GM18517 (cell line): ENCODE measurements at regions not wholly inside any gene's neighbourhood (a gene's known extent, or its start where the extent isn't known, plus 50 kb on each side); places are given as distances from the start of the nearest gene placed in this dataset.

ENCODE experiments used
- ATAC-seq: cut with Tn5 transposase; IDR thresholded peaks from one replicate; pipeline ENCODE4 v1.9.1; 2021; ENCODE audit warnings: mild to moderate bottlenecking, moderate library complexity; ENCODE audit not compliant: unreplicated experiment

DNA sequence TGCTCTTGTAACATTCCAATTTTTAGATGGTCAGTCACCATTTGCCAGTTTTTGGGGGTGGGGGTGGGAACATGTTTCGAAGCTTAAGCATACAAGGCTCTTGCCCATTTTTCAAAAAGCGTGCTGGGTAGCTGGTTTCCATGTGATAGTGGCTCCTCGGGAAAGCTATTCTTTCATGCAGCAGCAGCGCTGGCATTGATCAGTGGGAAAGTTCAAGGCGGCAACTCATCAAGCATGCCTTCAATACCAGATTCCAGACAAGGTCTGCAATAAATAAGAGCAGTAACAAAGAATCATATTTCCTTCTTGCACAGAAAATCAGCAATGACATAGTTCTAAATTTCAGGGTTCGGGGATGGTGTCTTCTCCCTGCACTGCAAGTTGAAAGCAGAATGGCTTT lies 133.5 kb upstream of the ONECUT1 start:
- ATAC-seq: no peak

DNA sequence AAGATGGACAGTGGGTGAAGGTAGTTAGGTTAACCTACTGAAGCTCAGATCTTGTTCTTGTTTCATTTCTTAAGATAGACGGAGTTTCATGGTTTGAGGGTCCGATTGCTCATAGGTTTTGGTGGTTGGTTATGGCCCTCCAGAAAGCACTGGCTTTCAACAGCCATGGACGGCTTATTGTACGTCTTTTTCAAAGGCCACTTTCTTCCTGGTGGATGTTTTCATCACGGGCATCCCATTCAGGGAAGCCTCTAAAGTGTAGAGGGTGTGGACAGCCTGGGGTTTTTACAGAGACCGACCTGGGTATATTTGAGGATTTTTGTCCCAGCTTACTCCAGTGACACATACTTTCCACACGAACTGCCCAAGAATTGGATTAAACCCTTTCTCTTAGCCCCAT lies 132.7 kb upstream of the ONECUT1 start:
- ATAC-seq: no peak

DNA sequence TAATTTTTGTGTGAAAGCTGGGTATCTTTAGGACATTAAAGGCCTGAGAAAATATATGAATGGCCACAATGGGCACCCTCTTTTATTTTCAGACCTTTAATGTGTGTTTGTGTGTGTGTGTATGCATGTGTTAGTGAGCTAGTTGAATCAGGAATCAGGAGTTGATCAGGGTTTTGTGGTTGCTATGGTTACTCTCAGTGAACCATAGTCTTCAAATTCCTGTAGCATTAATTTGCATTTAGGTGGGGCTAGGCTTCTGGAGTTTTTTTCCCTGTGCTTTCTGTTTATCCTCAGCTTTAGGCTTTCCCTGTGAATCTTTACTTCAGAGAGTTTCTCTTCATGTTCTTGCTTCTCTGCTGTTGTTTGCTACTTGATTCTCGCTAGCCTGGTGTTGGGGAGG lies 122.0 kb upstream of the ONECUT1 start:
- no peak for ATAC-seq

DNA sequence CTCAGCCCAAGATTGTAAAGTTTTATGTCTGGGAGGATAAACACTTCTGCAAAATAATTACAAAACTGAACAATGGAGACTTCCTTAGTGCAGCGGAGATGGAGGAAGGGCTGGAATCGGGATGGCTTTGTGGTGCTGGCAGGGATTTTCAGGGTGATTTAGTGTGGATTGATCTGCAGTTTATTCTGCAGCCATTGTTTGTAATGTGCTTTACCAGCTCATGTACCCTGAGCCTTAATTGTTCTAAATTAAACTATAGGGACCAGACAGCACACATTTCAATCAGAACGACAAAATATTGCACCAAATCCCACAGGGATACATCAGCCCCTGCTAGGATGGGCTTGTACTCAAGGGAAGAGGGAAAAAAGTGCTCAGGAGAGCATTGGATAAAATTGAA lies 103.2 kb upstream of the ONECUT1 start:
- ATAC-seq: no peak

DNA sequence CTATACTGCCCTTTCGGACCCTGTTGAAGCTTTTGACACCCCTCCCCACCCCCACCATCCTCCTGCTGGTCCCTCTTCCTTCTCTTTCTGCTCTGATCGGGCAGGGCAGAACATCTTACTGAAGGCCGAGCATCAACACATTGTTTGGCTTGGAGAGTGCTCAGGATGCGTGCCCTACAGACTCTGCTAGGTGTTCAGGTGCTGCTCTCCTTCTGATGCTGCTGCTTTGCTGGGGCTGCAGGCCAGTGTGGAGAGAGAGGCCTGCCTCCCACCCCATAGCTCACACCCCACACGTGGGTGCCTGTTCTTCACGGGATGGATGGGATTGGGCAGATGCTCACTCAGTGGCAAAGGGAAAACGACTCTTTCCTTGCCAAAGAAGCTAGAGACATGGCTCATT lies 89.8 kb upstream of the ONECUT1 start:
- no peak for ATAC-seq

DNA sequence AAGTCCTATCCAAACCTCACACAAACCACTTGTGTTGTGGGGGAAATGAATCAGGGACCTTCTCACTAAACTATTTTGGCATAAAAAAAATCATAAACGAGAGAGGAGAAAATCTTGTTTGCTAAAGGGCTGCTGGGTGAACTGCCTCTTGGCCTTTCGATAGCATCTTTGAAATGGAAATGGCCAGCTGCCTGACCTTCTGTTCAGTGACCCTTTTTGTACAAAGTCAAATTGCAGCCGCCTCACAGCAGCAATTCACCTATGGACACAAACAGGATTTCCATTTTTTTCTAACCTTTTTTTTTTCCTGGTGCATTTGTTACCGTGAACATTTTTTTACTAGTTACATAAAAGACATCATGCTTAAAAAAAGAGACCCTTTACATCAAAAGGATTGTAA lies 89.0 kb upstream of the ONECUT1 start:
- no peak for ATAC-seq

DNA sequence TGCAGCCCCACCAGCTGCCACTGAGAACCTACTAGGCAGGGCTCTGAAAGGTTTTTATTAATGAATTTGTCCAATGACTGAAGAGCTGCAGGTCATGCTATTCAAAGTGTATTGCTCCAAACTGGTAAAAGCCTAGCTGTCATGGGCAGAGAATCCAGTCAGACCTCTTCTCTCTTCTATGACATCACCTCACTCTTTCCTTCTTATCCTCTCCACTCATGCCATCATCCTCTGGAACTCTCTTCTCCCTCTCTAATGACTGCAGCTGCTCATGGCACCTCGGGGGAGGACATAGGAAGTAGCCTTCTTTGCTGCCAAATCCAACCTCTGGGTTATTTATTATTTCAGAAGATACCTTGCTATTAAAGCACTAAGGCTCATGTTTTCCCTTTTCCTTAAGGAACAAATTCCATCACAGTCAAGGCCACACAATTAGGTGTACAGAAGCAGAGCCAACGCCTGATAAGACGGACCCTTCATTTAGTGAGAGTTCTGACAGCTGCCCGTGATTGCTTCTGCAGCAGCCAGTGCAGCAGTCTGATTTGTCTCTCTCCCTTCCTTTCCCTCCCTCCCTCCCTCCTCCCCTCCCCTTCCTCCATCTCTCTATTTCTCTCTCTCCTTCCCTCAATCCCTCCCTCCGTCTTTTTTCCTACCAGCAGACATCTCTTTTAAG lies 87.0 kb upstream of the ONECUT1 start:
- ATAC-seq: no peak

DNA sequence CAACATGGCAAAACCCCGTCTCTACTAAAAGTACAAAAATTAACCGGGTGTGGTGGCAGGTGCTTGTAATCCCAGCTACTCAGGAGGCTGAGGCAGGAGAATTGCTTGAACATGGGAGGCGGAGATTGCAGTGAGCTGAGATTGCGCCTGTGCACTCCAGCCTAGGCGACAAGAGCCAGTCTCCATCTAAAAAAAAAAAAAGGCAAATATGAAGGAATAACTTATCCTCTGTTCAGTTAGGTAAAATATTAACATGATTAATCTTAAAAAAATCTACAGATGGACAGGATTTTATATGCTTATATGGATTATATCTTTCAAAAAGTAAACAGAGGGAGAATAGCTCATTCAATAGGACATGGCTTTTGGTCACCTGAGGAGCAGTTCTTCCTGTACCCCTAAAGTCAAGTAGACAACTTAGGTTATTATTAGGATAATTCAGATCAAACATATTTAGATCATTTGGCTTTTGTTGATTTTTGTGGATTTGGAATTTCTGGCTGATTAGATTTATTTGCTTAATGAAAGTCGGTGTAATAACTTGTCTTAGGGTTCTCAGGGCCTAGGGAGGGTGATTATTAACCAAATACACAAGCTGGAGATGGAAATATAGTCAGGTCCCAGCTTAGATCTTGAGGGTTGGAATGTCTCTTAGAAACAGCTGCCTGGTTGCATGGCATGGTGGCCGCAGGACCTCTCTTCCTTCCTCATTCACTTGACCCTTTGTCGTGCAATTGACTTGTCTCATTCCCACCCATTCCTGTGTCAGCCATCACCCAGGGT lies 82.1 kb upstream of the ONECUT1 start:
- ATAC-seq: no peak

DNA sequence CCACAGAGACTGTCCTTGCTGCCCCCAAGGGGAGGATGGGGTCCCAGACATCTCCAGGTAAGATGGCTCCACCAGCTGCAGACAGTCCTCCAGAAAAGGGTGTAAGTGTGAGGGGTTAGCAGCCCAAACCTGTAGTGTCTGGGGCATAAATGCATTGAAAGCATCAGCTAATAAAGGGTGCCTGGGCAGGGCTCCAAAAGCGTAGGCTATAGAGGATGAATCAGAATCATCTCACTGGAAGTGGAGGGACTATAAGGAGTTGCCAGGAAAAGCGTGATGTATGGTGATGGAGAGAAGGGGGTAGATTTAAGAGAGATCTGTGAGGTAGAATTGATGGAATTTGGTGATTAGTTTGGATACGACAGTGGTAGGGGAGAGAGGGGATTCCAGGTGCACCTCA lies 79.9 kb upstream of the ONECUT1 start:
- ATAC-seq: no peak

DNA sequence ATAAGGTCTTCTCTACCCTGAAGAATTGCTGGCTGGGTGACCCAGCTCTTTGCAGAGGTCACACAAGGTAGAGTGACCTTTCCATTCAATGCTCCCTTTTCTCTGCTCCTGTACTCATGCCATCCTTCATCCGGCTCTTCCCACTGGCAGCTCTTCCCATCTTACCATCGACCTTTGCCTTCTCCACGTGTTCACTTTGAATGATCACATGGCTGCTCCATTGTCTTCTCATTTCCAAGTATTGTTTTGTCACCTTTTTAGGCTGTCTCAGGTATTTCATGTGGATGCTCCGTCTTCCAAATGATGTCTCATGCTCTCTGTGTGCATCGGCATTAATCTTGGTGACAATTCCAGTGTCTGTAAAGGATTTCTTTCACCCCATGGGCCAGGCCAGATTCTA lies 76.6 kb upstream of the ONECUT1 start:
- ATAC-seq: no peak

DNA sequence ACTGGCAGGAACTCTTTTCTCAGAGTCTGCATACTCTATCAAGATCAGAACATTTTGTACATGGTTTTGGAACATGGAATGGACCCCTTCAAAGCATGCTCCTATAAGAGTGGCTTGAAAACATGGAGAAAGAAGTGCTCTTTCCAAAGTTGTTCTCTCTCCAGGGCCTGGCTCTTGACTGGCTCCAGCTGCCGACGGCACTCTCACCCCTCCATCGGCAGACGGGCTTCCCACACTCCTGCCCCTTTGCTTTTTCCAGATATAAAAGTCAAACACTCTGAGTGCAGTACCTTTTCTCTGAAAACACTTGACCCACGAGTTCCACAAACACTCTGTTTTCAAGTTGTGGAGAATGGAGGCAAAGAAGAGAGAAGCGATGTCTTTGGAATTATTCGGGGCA lies 72.5 kb upstream of the ONECUT1 start:
- no peak for ATAC-seq

DNA sequence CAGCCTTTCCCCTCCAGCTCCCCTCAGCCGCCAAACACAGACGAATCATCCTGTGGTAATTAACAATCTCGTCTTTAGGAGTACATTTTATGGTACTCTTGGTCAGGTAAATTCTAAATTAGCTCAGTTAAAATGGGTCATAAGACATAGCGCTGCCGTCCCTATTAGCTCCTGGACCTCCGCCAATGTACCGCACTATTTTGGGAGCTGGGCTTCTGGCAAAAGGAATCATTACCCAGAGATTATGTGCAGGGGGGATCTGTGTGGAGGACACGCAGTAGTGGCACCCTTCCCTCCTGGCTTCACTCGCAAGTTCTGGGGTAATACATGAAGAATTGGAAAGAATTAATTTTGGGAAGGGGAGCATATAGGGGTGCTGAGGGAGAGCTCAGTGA lies 68.6 kb upstream of the ONECUT1 start:
- ATAC-seq: no peak

DNA sequence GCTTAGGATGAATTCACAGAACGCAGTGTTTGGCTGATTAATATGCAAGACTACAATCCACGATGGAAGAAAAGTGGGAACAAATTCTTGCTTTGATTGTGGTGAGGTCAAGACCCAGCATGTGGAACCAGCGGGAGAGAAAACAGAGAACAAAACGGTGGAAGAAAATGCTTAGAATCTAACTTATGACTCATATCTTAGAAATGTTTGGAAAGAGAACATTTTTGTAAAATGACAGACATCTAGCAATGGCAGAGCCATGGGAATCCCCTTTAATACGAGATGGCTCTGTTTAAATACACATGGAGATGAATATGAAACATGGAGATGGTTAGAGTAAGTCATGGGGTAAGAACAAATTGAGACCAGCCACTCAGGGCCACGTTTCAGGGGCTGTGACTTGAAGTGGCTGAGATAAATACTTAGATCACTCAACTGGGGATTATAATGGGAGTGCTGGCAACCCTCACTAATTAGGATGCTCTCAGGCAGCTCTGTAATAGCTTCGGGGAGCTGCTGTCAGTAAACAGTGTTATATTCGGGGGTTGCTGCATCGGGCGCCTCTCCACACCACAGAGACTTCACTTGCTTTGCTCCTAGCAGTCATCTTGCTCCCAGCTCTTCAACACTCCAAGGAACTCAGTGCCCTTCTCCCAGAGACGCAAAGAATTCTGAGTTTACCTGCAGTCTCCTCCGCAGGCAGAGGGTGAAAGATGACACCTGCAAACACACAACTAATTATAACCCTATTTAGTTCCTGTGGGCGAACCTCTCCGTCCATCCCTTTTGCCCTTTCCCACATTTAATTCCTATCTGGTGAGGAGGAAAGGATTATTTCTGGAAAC lies 68.0 kb upstream of the ONECUT1 start:
- ATAC-seq: no peak

DNA sequence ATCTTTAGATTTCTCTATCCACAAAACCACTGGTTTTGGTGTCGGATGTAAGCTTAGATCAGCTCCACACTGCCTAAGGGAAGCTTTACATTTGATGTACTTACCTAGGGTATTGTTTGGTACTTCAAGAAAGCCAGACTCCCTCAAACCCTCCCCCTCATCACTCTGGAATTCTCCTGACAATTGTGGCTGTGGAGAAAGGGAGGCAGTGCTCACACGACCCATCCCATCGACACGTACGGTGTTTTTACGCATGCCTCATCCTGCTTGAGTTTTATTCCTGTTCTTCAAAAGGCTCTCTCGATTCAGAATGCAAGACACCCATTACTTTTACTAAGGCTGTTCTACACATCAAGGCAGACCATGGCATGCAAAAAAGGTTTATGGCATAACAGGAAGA lies 67.3 kb upstream of the ONECUT1 start:
- ATAC-seq: no peak

DNA sequence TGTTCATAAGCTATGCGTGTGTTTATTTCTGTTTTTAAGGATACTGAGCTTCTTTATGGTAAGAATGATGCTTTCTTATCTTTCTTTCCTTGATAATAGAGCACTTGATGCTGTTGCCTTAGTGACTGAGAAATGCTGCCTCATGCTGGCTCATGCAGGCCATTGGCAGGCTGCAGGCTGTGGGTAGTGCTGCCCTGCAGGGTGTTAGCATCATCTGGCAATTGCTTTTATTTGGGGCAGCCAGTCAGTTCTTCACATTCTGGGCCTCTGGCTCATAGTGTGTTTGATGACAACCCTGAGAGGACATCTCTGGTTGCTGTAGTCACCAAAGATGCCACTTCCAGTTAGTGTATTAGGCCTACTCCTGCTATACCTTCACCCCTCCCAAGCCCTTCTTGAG lies 66.2 kb upstream of the ONECUT1 start:
- ATAC-seq: no peak

DNA sequence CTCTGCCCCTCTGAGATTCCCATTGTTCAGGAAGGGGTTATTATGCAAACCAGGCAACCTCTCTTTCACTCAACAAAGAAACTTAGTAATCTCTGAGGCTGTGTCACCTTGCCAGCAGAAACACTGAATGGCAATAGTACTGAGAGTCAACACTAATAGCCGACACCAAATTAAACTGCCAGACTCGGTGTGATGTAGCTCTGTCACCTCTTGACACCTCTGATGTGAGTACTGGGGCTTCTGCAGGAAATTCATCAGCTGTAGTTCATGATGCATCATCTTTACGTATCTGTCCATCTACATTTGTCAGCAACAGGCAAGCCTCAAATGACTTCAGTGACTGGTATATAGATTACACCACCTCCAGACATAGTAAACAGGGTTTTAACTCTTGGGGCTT lies 65.0 kb upstream of the ONECUT1 start:
- ATAC-seq: no peak

DNA sequence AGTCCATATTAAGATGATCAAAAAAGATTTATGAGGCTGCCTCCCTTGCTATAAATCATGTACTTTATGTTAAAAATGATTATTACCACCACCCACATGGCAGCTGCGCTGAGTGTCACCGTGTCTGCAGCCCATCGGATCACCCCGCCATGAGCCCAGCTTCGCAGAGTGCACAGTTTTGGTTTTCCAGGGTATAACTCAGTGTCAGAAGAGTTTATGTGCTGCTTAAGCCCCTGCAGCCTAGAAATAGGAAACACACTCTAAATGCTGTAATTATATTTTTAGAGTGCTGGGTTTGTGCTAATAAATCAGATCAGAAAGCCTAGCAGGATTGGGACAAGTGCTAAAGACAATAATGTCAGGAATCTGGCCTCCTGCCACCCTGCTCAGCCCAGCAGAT lies 54.7 kb upstream of the ONECUT1 start:
- ATAC-seq: no peak
